Fibroblast of the conjunctiva (primary cell): ENCODE measurements at regions not wholly inside any gene's neighbourhood (a gene's known extent, or its start where the extent isn't known, plus 50 kb on each side); places are given as distances from the start of the nearest gene placed in this dataset.
"Not testable (repeated sequence)": the region's sequence is repeated elsewhere in the genome, so short reads cannot be mapped to it uniquely, and the experiment has no call there.

Experiments
- DNase-seq: peaks from one replicate; pipeline ENCODE4 v3.0.0-alpha.2; 2010; ENCODE audit warnings: low read depth

- DNase-seq: no peak
These were observed 573.0 kb upstream of the ATXN7L3B start for GRCh38 chr12:73964641-73965040.

- no peak for DNase-seq
These were observed 564.1 kb upstream of the ATXN7L3B start for GRCh38 chr12:73973486-73973885.

- DNase-seq: no peak
These were observed 553.1 kb upstream of the ATXN7L3B start for GRCh38 chr12:73984552-73984951.

- no peak for DNase-seq
These were observed 546.5 kb upstream of the ATXN7L3B start for GRCh38 chr12:73991138-73991537.

- no peak for DNase-seq
These were observed 538.7 kb upstream of the ATXN7L3B start for GRCh38 chr12:73998894-73999293.

GRCh38 chr12:74015118-74015517 lies 522.5 kb upstream of the ATXN7L3B start:
- no peak for DNase-seq

GRCh38 chr12:74016324-74016723 lies 521.3 kb upstream of the ATXN7L3B start:
- DNase-seq: not testable (repeated sequence)

GRCh38 chr12:74018849-74019248 lies 518.8 kb upstream of the ATXN7L3B start:
- DNase-seq: no peak

GRCh38 chr12:74021937-74022336 lies 515.7 kb upstream of the ATXN7L3B start:
- peak; percentile 58 for DNase-seq

- no peak for DNase-seq
These were observed 506.6 kb upstream of the ATXN7L3B start for GRCh38 chr12:74031045-74031444.

GRCh38 chr12:74033531-74033930 lies 504.1 kb upstream of the ATXN7L3B start:
- no peak for DNase-seq

- DNase-seq: not testable (repeated sequence)
These were observed 498.5 kb upstream of the ATXN7L3B start for GRCh38 chr12:74039138-74039537.

GRCh38 chr12:74043343-74043742 lies 494.3 kb upstream of the ATXN7L3B start:
- DNase-seq: peak; percentile 79

GRCh38 chr12:74049348-74049747 lies 488.3 kb upstream of the ATXN7L3B start:
- no peak for DNase-seq

GRCh38 chr12:74051848-74052247 lies 485.8 kb upstream of the ATXN7L3B start:
- no peak for DNase-seq

GRCh38 chr12:74066476-74066875 lies 471.2 kb upstream of the ATXN7L3B start:
- no peak for DNase-seq

- DNase-seq: no peak
These were observed 466.5 kb upstream of the ATXN7L3B start for GRCh38 chr12:74071182-74071581.

- DNase-seq: no peak
These were observed 460.7 kb upstream of the ATXN7L3B start for GRCh38 chr12:74076918-74077317.

- DNase-seq: no peak
These were observed 432.2 kb upstream of the ATXN7L3B start for GRCh38 chr12:74105434-74105833.

GRCh38 chr12:74108729-74109128 lies 428.9 kb upstream of the ATXN7L3B start:
- DNase-seq: no peak

GRCh38 chr12:74111688-74112360 lies 425.8 kb upstream of the ATXN7L3B start:
- no peak for DNase-seq

- no peak for DNase-seq
These were observed 417.7 kb upstream of the ATXN7L3B start for GRCh38 chr12:74119811-74120362.

GRCh38 chr12:74120644-74121043 lies 417.0 kb upstream of the ATXN7L3B start:
- no peak for DNase-seq

GRCh38 chr12:74129702-74130101 lies 407.9 kb upstream of the ATXN7L3B start:
- DNase-seq: no peak
